ENCODE measurements at regions not wholly inside any gene's neighbourhood (a gene's known extent, or its start where the extent isn't known, plus 50 kb on each side); places are given as distances from the start of the nearest gene placed in this dataset.

DNA sequence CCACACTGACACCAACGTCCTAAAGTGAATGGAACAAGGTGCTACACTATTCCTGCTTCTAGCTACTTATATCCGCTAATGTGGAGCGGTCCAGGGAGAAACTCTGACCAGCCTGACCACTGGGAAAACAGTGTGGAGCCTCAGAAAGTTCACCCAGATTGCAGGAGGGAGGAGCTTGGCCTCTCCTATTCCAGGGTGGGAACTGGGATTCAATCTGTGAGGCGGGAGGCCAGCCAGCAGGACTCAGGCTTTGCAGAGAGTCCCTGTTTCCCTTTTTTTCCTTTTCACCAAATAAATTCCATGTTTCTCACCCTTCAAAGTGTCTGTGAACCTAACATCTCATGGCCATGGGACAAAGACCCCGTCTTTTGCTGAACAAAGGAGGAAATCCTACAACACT is 86.4 kb upstream of the SEMA3C start:
- TF ChIP-seq POLR2AphosphoS5 (IDR thresholded peaks at IDR 0.05; ENCODE audit: insufficient read depth, low read depth, low read length) (no peak), JUN (IDR thresholded peaks at IDR 0.05; ENCODE audit: borderline replicate concordance, insufficient read depth, insufficient read length, low read depth) (no peak), MYC (IDR thresholded peaks at IDR 0.05; ENCODE audit: low read depth, low read length) (no peak), GATA2 (IDR thresholded peaks at IDR 0.05; ENCODE audit: insufficient read depth, insufficient read length, low read depth, low read length) (no peak), POLR2A (IDR thresholded peaks at IDR 0.05; ENCODE audit: low read depth, low read length) (no peak), EZH2 (IDR thresholded peaks at IDR 0.05; ENCODE audit: borderline replicate concordance, low read depth, low read length, severe bottlenecking) (no peak), FOS (IDR thresholded peaks at IDR 0.05; ENCODE audit: borderline replicate concordance, insufficient read depth, low read length) (no peak)
- TF ChIP-seq, protein P1, sequence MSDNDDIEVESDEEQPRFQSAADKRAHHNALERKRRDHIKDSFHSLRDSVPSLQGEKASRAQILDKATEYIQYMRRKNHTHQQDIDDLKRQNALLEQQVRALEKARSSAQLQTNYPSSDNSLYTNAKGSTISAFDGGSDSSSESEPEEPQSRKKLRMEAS (IDR thresholded peaks at IDR 0.05; ENCODE audit: insufficient read depth, insufficient read length) = no peak
- TF ChIP-seq, protein P2, sequence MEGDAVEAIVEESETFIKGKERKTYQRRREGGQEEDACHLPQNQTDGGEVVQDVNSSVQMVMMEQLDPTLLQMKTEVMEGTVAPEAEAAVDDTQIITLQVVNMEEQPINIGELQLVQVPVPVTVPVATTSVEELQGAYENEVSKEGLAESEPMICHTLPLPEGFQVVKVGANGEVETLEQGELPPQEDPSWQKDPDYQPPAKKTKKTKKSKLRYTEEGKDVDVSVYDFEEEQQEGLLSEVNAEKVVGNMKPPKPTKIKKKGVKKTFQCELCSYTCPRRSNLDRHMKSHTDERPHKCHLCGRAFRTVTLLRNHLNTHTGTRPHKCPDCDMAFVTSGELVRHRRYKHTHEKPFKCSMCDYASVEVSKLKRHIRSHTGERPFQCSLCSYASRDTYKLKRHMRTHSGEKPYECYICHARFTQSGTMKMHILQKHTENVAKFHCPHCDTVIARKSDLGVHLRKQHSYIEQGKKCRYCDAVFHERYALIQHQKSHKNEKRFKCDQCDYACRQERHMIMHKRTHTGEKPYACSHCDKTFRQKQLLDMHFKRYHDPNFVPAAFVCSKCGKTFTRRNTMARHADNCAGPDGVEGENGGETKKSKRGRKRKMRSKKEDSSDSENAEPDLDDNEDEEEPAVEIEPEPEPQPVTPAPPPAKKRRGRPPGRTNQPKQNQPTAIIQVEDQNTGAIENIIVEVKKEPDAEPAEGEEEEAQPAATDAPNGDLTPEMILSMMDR (IDR thresholded peaks at IDR 0.05; ENCODE audit: extremely low read depth in 1 of 2, insufficient read depth in 1 of 2, low read depth in 1 of 2, low read length in 2 of 2) = no peak
- ChIA-PET POLR2A (no interaction called here), CTCF (no interaction called here)

More for the DNA sequence above, 86.4 kb upstream of the SEMA3C start:
- FAIRE-seq (no peak), DNase-seq (ENCODE audit: low read depth, low spot score) (no peak)
- Histone ChIP-seq H4K20me1 (replicated peaks; ENCODE audit: control insufficient read depth, extremely low read depth, insufficient read depth, low read length) (no peaks in the 10 kb centered on the region), H2AFZ (ENCODE audit: low read depth, low read length) (no peak overlapping the region), H3K27me3 (ENCODE audit: control insufficient read depth in 2 of 2, insufficient read depth in 2 of 2, low read length in 2 of 2) (peaks cover 0 to 1% of the 10 kb centered on the region in 2 experiments), H3K36me3 (ENCODE audit: control insufficient read depth in 2 of 2, extremely low read depth in 1 of 2, insufficient read depth in 2 of 2, low read length in 2 of 2) (no peaks in the 10 kb centered on the region), H3K9me1 (replicated peaks; ENCODE audit: control insufficient read depth, extremely low read depth, insufficient read depth, low read length) (no peaks in the 10 kb centered on the region), H3K9me3 (replicated peaks; ENCODE audit: control insufficient read depth, insufficient read depth, low read length) (no peaks in the 10 kb centered on the region), H3K4me1 (ENCODE audit: control insufficient read depth, extremely low read depth, insufficient read depth, low read length) (no peaks in the 10 kb centered on the region), H3K79me2 (ENCODE audit: control insufficient read depth, insufficient read depth, low read length) (no peaks in the 10 kb centered on the region), H3K4me2 (ENCODE audit: insufficient read depth, low read length) (no peak overlapping the region), H3K4me3 (replicated peaks in 1 of 3; ENCODE audit: insufficient read depth in 1 of 3, low read depth in 1 of 3, low read length in 3 of 3) (no peak overlapping the region), H3K27ac (ENCODE audit: insufficient read depth, low read depth, low read length) (no peak overlapping the region), H3K9ac (replicated peaks; ENCODE audit: extremely low read depth, insufficient read depth, low read length) (no peak overlapping the region)
- dilution Hi-C loops (cut with MboI; ENCODE audit: extremely low pct_ligation_motif_present, low sequenced_read_pairs) = no loop called here
- intact Hi-C loops (cut with micrococcal nuclease) = no loop called here
- no TSS peak for BruUV-seq (replicated peaks)
